GM23338 (cell line): ENCODE measurements at regions not wholly inside any gene's neighbourhood (a gene's known extent, or its start where the extent isn't known, plus 50 kb on each side); places are given as distances from the start of the nearest gene placed in this dataset.

Source experiments
- ATAC-seq: fragments of 200-7000 bp; cut with Tn5 transposase; 3 replicates; pipeline ENCODE4 v1.9.1; 2020
- DNase-seq: peaks from one replicate; pipeline ENCODE4 v3.0.0-alpha.2; 2015; ENCODE audit warnings: low spot score
- H2AFZ ChIP-seq: fragments of 200-600 bp; sonication (generic); 2 replicates; pipeline ENCODE4 v1.8.0; 2016; ENCODE audit warnings: antibody characterized with exemption, mild to moderate bottlenecking, moderate library complexity
- H3F3A ChIP-seq: fragments of 200-600 bp; sonication (generic); replicated peaks from 2 replicates; pipeline ENCODE4 v1.8.0; 2017; ENCODE audit warnings: antibody characterized with exemption, mixed run types, low read depth
- H3K27ac ChIP-seq: fragments of 200-600 bp; sonication (generic); 2 replicates; pipeline ENCODE4 v1.6.1; 2016; ENCODE audit warnings: low read depth
- H3K27me3 ChIP-seq: fragments of 200-600 bp; sonication (generic); 2 replicates; pipeline ENCODE4 v1.8.0; 2016; ENCODE audit warnings: mild to moderate bottlenecking, mixed run types, moderate library complexity; ENCODE audit not compliant: insufficient read depth
- H3K36me3 ChIP-seq: fragments of 200-600 bp; sonication (generic); 2 replicates; pipeline ENCODE4 v1.8.0; 2016; ENCODE audit warnings: mild to moderate bottlenecking; ENCODE audit not compliant: insufficient read depth
- H3K4me1 ChIP-seq: fragments of 200-600 bp; sonication (generic); 2 replicates; pipeline ENCODE4 v1.8.0; 2016; ENCODE audit warnings: mild to moderate bottlenecking, moderate library complexity; ENCODE audit not compliant: insufficient read depth
- H3K4me2 ChIP-seq: fragments of 200-600 bp; sonication (generic); 2 replicates; pipeline ENCODE4 v1.7.1; 2017; ENCODE audit warnings: mixed run types
- H3K4me3 ChIP-seq: fragments of 200-600 bp; sonication (generic); 2 replicates; pipeline ENCODE4 v1.6.1; 2016; ENCODE audit warnings: mixed run types
- H3K79me2 ChIP-seq: fragments of 200-600 bp; sonication (generic); replicated peaks from 2 replicates; pipeline ENCODE4 v1.8.0; 2017; ENCODE audit warnings: mild to moderate bottlenecking; ENCODE audit not compliant: insufficient read depth
- H3K9me2 ChIP-seq: fragments of 200-600 bp; sonication (generic); 2 replicates; pipeline ENCODE4 v1.8.0; 2017; ENCODE audit not compliant: insufficient read depth
- H4K20me1 ChIP-seq: fragments of 200-600 bp; sonication (generic); replicated peaks from 2 replicates; pipeline ENCODE4 v1.8.0; 2017; ENCODE audit warnings: mild to moderate bottlenecking; ENCODE audit not compliant: insufficient read depth
- H3K27ac Mint-ChIP-seq: 2 replicates; pipeline ENCODE4 v1.8.0; 2020; ENCODE audit warnings: inconsistent platforms, mild to moderate bottlenecking, moderate library complexity, mixed read lengths
- H3K27me3 Mint-ChIP-seq: 3 replicates; pipeline ENCODE4 v1.8.0; 2022; ENCODE audit warnings: low read depth, mild to moderate bottlenecking, moderate library complexity, mixed read lengths, inconsistent platforms; ENCODE audit not compliant: insufficient read depth, poor library complexity
- H3K36me3 Mint-ChIP-seq: 3 replicates; pipeline ENCODE4 v1.8.0; 2021; ENCODE audit warnings: low read depth, mild to moderate bottlenecking, inconsistent platforms, moderate library complexity, mixed read lengths
- H3K4me1 Mint-ChIP-seq: 3 replicates; pipeline ENCODE4 v1.8.0; 2020; ENCODE audit warnings: mild to moderate bottlenecking, inconsistent platforms, mixed read lengths
- H3K4me3 Mint-ChIP-seq: 3 replicates; pipeline ENCODE4 v1.8.0; 2021; ENCODE audit warnings: moderate library complexity, mild to moderate bottlenecking, inconsistent platforms, mixed read lengths
- H3K9me3 Mint-ChIP-seq: 3 replicates; pipeline ENCODE4 v1.8.0; 2020; ENCODE audit warnings: moderate library complexity, mild to moderate bottlenecking, inconsistent platforms, mixed read lengths
- EZH2 ChIP-seq: fragments of 200-600 bp; sonication (generic); IDR thresholded peaks from one replicate; pipeline ENCODE4 v1.8.0; 2017; ENCODE audit warnings: antibody characterized with exemption, mild to moderate bottlenecking, low read depth; ENCODE audit not compliant: unreplicated experiment
- JUNB ChIP-seq: IDR thresholded peaks from one replicate; pipeline ENCODE4 v1.6.1; 2016; ENCODE audit warnings: antibody characterized with exemption; ENCODE audit not compliant: unreplicated experiment
- REST ChIP-seq: IDR thresholded peaks from one replicate; pipeline ENCODE4 v1.6.1; 2018; ENCODE audit warnings: antibody characterized with exemption; ENCODE audit not compliant: unreplicated experiment
- ZNF114 ChIP-seq: fragments of 250-450 bp; sonication (Bioruptor Pico); IDR thresholded peaks from 2 replicates; pipeline ENCODE4 v1.5.0; 2020; ENCODE audit warnings: mild to moderate bottlenecking, moderate library complexity
- ZNF331 ChIP-seq: fragments of 250-450 bp; sonication (Bioruptor Pico); IDR thresholded peaks from 2 replicates; pipeline ENCODE4 v1.5.0; 2020; ENCODE audit warnings: low read depth, mild to moderate bottlenecking, moderate library complexity
- ZNF462 ChIP-seq: fragments of 250-450 bp; sonication (Bioruptor Pico); IDR thresholded peaks from 2 replicates; pipeline ENCODE4 v1.5.0; 2020; ENCODE audit warnings: mild to moderate bottlenecking, moderate library complexity

DNA sequence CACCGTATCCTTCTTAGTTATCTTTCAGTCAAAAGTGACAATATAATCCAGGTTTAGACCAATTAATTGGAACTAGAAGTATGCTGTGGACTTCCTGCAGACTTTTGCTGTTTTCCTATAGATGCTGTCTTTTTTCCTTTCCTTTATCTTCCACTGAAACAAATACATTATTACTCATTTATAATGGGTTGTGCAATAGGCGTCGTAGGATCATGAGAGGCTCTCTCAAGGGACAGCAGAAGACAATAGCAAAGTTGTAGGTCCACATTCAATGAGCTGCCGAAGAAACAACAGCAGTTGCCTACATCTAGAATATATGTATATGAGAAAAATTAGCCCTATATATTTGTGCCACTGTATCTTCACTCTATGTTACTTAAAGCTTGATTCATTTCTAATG, 371.6 kb downstream of the AMY1C start (continued):
- TF ChIP-seq ZNF462 (CRISPR knock-in tag) (no peak), EZH2 (no peak)

DNA sequence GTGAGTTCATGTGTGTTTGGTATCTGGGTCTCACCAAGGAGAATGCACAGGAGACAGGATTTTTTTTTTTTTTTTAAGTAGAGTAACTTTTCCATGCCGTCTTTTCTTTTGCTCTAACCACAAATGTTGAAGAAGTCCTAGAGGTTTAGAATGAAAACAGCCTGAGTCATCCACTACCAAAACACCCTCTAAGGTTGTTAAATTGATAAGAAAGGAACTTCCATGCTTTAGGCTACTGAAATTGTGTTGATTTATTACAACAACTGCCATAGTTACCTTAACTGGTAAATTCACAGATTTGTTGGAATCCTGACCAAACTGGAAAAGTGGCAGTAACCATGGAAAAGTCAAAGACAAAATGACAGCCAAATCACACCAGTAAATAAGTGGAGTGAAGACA, 375.6 kb downstream of the AMY1C start:
- Mint-ChIP-seq H3K4me3 (no peak overlapping the region), H3K27me3 (no peaks in the 10 kb centered on the region), H3K27ac (no peak overlapping the region), H3K36me3 (no peaks in the 10 kb centered on the region), H3K4me1 (peaks cover 5% of the 10 kb centered on the region; the same call in 1 of the 3 replicates), H3K9me3 (no peaks in the 10 kb centered on the region)
- H4K20me1 ChIP-seq, result no peaks in the 10 kb centered on the region
- H3F3A ChIP-seq, result no peaks in the 10 kb centered on the region
- H3K9me2 ChIP-seq, result no peaks in the 10 kb centered on the region; the same call in 1 of the 2 replicates
- 0 out of 2 replicates have a peak, but pooled peaks cover 3% of the 10 kb centered on the region for H3K4me1 ChIP-seq
- H3K27ac ChIP-seq, result no peak overlapping the region
- no peak for ATAC-seq
- no peak for DNase-seq
- H3K4me3 ChIP-seq, result no peak overlapping the region
- H3K27me3 ChIP-seq, result no peaks in the 10 kb centered on the region
- no peak overlapping the region for H3K4me2 ChIP-seq
- H2AFZ ChIP-seq, result no peak overlapping the region
- H3K36me3 ChIP-seq, result no peaks in the 10 kb centered on the region
- no peaks in the 10 kb centered on the region for H3K79me2 ChIP-seq
- no peak for TF ChIP-seq ZNF331 (CRISPR knock-in tag)
- no peak for TF ChIP-seq EZH2
- no peak for TF ChIP-seq REST
- no peak for TF ChIP-seq ZNF462 (CRISPR knock-in tag)
- TF ChIP-seq JUNB, result no peak
- TF ChIP-seq ZNF114 (CRISPR knock-in tag), result no peak
